Natural killer cell treated with Interleukin-12 subunit alpha and Interleukin-12 subunit beta and Interleukin-15 and Interleukin-18, amount 100 ng/mL, for 72 hours (primary cell): ENCODE measurements at regions not wholly inside any gene's neighbourhood (a gene's known extent, or its start where the extent isn't known, plus 50 kb on each side); places are given as distances from the start of the nearest gene placed in this dataset.
"Not testable (repeated sequence)": the region's sequence is repeated elsewhere in the genome, so short reads cannot be mapped to it uniquely, and the experiment has no call there.

Experiments used
- ATAC-seq, 2 donors: fragments of 150-1000 bp; cut with Tn5 transposase in 1 of 2; sonication (Bioruptor Pico), chemical (Tn5 transposase) in 1 of 2; 2 replicates each; pipeline ENCODE4 v1.10.0; 2021
- DNase-seq: peaks from one replicate; pipeline ENCODE4 v3.0.0; 2022; ENCODE audit warnings: low spot score
- H3K27ac Mint-ChIP-seq, 2 donors: 1 replicate in 1 of 2; 2 replicates in 1 of 2; pipeline ENCODE4 v1.8.0; 2022; ENCODE audit warnings: mixed read lengths in 2 of 2, mild to moderate bottlenecking in 1 of 2, moderate library complexity in 1 of 2
- H3K27me3 Mint-ChIP-seq, 2 donors: 1 replicate in 1 of 2; 2 replicates in 1 of 2; pipeline ENCODE4 v1.8.0; 2022; ENCODE audit warnings: mixed read lengths in 2 of 2
- H3K36me3 Mint-ChIP-seq: one replicate; pipeline ENCODE4 v1.8.0; 2022; ENCODE audit warnings: mixed read lengths
- H3K4me1 Mint-ChIP-seq, 2 donors: 1 replicate in 1 of 2; 2 replicates in 1 of 2; pipeline ENCODE4 v1.8.0; 2022; ENCODE audit warnings: low read depth in 2 of 2, mixed read lengths in 2 of 2, mild to moderate bottlenecking in 1 of 2
- H3K4me3 Mint-ChIP-seq: one replicate; pipeline ENCODE4 v1.8.0; 2022; ENCODE audit warnings: mixed read lengths
- H3K9me3 Mint-ChIP-seq: 2 replicates; pipeline ENCODE4 v1.8.0; 2022; ENCODE audit warnings: mixed read lengths

GRCh38 chr20:24855848-24856247, 93.2 kb upstream of the CST7 start:
- Mint-ChIP-seq H3K9me3 (no peaks in the 10 kb centered on the region), H3K27me3 (peaks cover 12 to 20% of the 10 kb centered on the region in 2 donors), H3K4me1 (peaks cover 0 to 6% of the 10 kb centered on the region in 2 donors), H3K4me3 (no peak overlapping the region), H3K36me3 (peaks cover 6% of the 10 kb centered on the region), H3K27ac (no peak overlapping the region)
- DNase-seq (no peak), ATAC-seq (peak in 1 of 2 donors; percentile 36)

- not testable (repeated sequence) for H3K9me3 Mint-ChIP-seq, ATAC-seq, H3K4me1 Mint-ChIP-seq, DNase-seq, H3K4me3 Mint-ChIP-seq, H3K27ac Mint-ChIP-seq, H3K36me3 Mint-ChIP-seq
- peaks cover 12 to 18% of the 10 kb centered on the region in 2 donors for H3K27me3 Mint-ChIP-seq
Observed at GRCh38 chr20:24858500-24858899, 90.6 kb upstream of the CST7 start.

GRCh38 chr20:24859539-24859938, 89.5 kb upstream of the CST7 start:
- no peak overlapping the region for H3K27ac Mint-ChIP-seq
- peaks cover 12 to 14% of the 10 kb centered on the region in 2 donors for H3K27me3 Mint-ChIP-seq
- no peak overlapping the region for H3K4me3 Mint-ChIP-seq
- DNase-seq = no peak
- ATAC-seq = no peak
- peaks cover 10% of the 10 kb centered on the region for H3K36me3 Mint-ChIP-seq
- peaks cover 0 to 6% of the 10 kb centered on the region in 2 donors for H3K4me1 Mint-ChIP-seq
- peaks cover 4% of the 10 kb centered on the region for H3K9me3 Mint-ChIP-seq

GRCh38 chr20:24862186-24862585, 86.9 kb upstream of the CST7 start:
- H3K27ac Mint-ChIP-seq = no peak overlapping the region
- no peak overlapping the region for H3K4me3 Mint-ChIP-seq
- ATAC-seq = no peak
- peaks cover 9% of the 10 kb centered on the region for H3K36me3 Mint-ChIP-seq
- peaks cover 4% of the 10 kb centered on the region for H3K9me3 Mint-ChIP-seq
- DNase-seq = no peak
- H3K27me3 Mint-ChIP-seq = peaks cover 12 to 13% of the 10 kb centered on the region in 2 donors
- H3K4me1 Mint-ChIP-seq = peaks cover 0 to 10% of the 10 kb centered on the region in 2 donors

GRCh38 chr20:24862606-24863005, 86.5 kb upstream of the CST7 start:
- H3K9me3 Mint-ChIP-seq = peaks cover 4% of the 10 kb centered on the region
- ATAC-seq = no peak
- peaks cover 0 to 10% of the 10 kb centered on the region in 2 donors for H3K4me1 Mint-ChIP-seq
- DNase-seq = no peak
- H3K27me3 Mint-ChIP-seq = peaks cover 12 to 13% of the 10 kb centered on the region in 2 donors
- H3K36me3 Mint-ChIP-seq = peaks cover 9% of the 10 kb centered on the region
- H3K27ac Mint-ChIP-seq = no peak overlapping the region
- no peak overlapping the region for H3K4me3 Mint-ChIP-seq

- H3K4me3 Mint-ChIP-seq = no peak overlapping the region
- no peak for ATAC-seq
- no peak overlapping the region for H3K27ac Mint-ChIP-seq
- H3K4me1 Mint-ChIP-seq = peaks cover 0 to 10% of the 10 kb centered on the region in 2 donors
- no peak for DNase-seq
- peaks cover 4% of the 10 kb centered on the region for H3K9me3 Mint-ChIP-seq
- peaks cover 9% of the 10 kb centered on the region for H3K36me3 Mint-ChIP-seq
- H3K27me3 Mint-ChIP-seq = peaks cover 11 to 12% of the 10 kb centered on the region in 2 donors
Observed at GRCh38 chr20:24863356-24863755, 85.7 kb upstream of the CST7 start.

- Mint-ChIP-seq H3K36me3 (peaks cover 9% of the 10 kb centered on the region), H3K4me1 (peaks cover 0 to 4% of the 10 kb centered on the region in 2 donors), H3K27ac (no peak overlapping the region), H3K27me3 (no peaks in the 10 kb centered on the region), H3K4me3 (no peak overlapping the region), H3K9me3 (peaks cover 4% of the 10 kb centered on the region)
- ATAC-seq (peak; percentile 25 to 39), DNase-seq (no peak)
Observed at GRCh38 chr20:24866008-24866407, 83.1 kb upstream of the CST7 start.

- peaks cover 9% of the 10 kb centered on the region for H3K36me3 Mint-ChIP-seq
- DNase-seq (no peak), ATAC-seq (no peak)
- no peaks in the 10 kb centered on the region for H3K27me3 Mint-ChIP-seq
- H3K4me3 Mint-ChIP-seq = no peak overlapping the region
- peaks cover 4% of the 10 kb centered on the region for H3K9me3 Mint-ChIP-seq
- H3K4me1 Mint-ChIP-seq = peaks cover 0 to 4% of the 10 kb centered on the region in 2 donors
- H3K27ac Mint-ChIP-seq = no peak overlapping the region
Observed at GRCh38 chr20:24866742-24867141, 82.3 kb upstream of the CST7 start.

GRCh38 chr20:24867556-24867955, 81.5 kb upstream of the CST7 start:
- DNase-seq (no peak), ATAC-seq (no peak)
- H3K9me3 Mint-ChIP-seq = peaks cover 4% of the 10 kb centered on the region
- H3K4me3 Mint-ChIP-seq = no peak overlapping the region
- H3K27me3 Mint-ChIP-seq = no peaks in the 10 kb centered on the region
- H3K36me3 Mint-ChIP-seq = peaks cover 9% of the 10 kb centered on the region
- H3K27ac Mint-ChIP-seq = no peak overlapping the region
- peaks cover 0 to 4% of the 10 kb centered on the region in 2 donors for H3K4me1 Mint-ChIP-seq

GRCh38 chr20:24868396-24868927, 80.6 kb upstream of the CST7 start:
- ATAC-seq = peak in 1 of 2 donors; percentile 3
- no peak overlapping the region for H3K4me3 Mint-ChIP-seq
- no peak for DNase-seq
- H3K36me3 Mint-ChIP-seq = peaks cover 9% of the 10 kb centered on the region
- peaks cover 4% of the 10 kb centered on the region for H3K9me3 Mint-ChIP-seq
- no peak overlapping the region for H3K27ac Mint-ChIP-seq
- no peaks in the 10 kb centered on the region for H3K27me3 Mint-ChIP-seq
- H3K4me1 Mint-ChIP-seq = peaks cover 0 to 4% of the 10 kb centered on the region in 2 donors

- H3K27ac Mint-ChIP-seq = no peak overlapping the region
- ATAC-seq (peak in 1 of 2 donors; percentile 7), DNase-seq (no peak)
- peaks cover 0 to 4% of the 10 kb centered on the region in 2 donors for H3K4me1 Mint-ChIP-seq
- no peaks in the 10 kb centered on the region for H3K27me3 Mint-ChIP-seq
- H3K36me3 Mint-ChIP-seq = peaks cover 5% of the 10 kb centered on the region
- no peak overlapping the region for H3K4me3 Mint-ChIP-seq
- H3K9me3 Mint-ChIP-seq = peaks cover under 1% of the 10 kb centered on the region
Observed at GRCh38 chr20:24868959-24869358, 80.1 kb upstream of the CST7 start.

GRCh38 chr20:24870057-24870456, 79.0 kb upstream of the CST7 start:
- no peak overlapping the region for H3K27ac Mint-ChIP-seq
- peaks cover 0 to 4% of the 10 kb centered on the region in 2 donors for H3K4me1 Mint-ChIP-seq
- ATAC-seq (no peak), DNase-seq (no peak)
- no peaks in the 10 kb centered on the region for H3K27me3 Mint-ChIP-seq
- H3K4me3 Mint-ChIP-seq = no peak overlapping the region
- no peaks in the 10 kb centered on the region for H3K36me3 Mint-ChIP-seq
- H3K9me3 Mint-ChIP-seq = no peaks in the 10 kb centered on the region

- Mint-ChIP-seq H3K36me3 (no peaks in the 10 kb centered on the region), H3K4me1 (no peaks in the 10 kb centered on the region), H3K27me3 (no peaks in the 10 kb centered on the region), H3K27ac (no peak overlapping the region), H3K4me3 (no peak overlapping the region), H3K9me3 (no peaks in the 10 kb centered on the region)
- ATAC-seq = no peak
- no peak for DNase-seq
Observed at GRCh38 chr20:24870881-24871280, 78.2 kb upstream of the CST7 start.

GRCh38 chr20:24871480-24872213, 77.4 kb upstream of the CST7 start:
- no peak overlapping the region for H3K27ac Mint-ChIP-seq
- ATAC-seq (peak in 1 of 2 donors; percentile 34), DNase-seq (no peak)
- no peaks in the 10 kb centered on the region for H3K36me3 Mint-ChIP-seq
- H3K4me1 Mint-ChIP-seq = peaks cover 0 to 6% of the 10 kb centered on the region in 2 donors
- H3K9me3 Mint-ChIP-seq = no peaks in the 10 kb centered on the region
- no peak overlapping the region for H3K4me3 Mint-ChIP-seq
- no peaks in the 10 kb centered on the region for H3K27me3 Mint-ChIP-seq
